BLaER1 treated with 17β-estradiol and CSF1 and Interleukin-3, amounts not matched to agents 10 nM and 100 nM (cell line): ENCODE measurements at regions not wholly inside any gene's neighbourhood (a gene's known extent, or its start where the extent isn't known, plus 50 kb on each side); places are given as distances from the start of the nearest gene placed in this dataset.
A peak's percentile ranks its signal among the peaks of the same experiment; 100 is the strongest.
"Not testable (repeated sequence)": the region's sequence is repeated elsewhere in the genome, so short reads cannot be mapped to it uniquely, and the experiment has no call there.

ENCODE experiments used
- H3K27ac ChIP-seq, 11 experiments: shearing (Covaris generic); formaldehyde crosslinking; 2 replicates each; pipeline ENCODE4 v1.8.1; 2022
- H3K27me3 ChIP-seq, 11 experiments: shearing (Covaris generic); formaldehyde crosslinking; 2 replicates each; pipeline ENCODE4 v1.8.1; 2022
- H3K36me3 ChIP-seq, 11 experiments: shearing (Covaris generic); formaldehyde crosslinking; 2 replicates each; pipeline ENCODE4 v1.8.1; 2022
- H3K4me1 ChIP-seq, 10 experiments: shearing (Covaris generic); formaldehyde crosslinking; 2 replicates each; pipeline ENCODE4 v1.8.1; 2022
- H3K4me2 ChIP-seq, 11 experiments: shearing (Covaris generic); formaldehyde crosslinking; 2 replicates each; pipeline ENCODE4 v1.8.1; 2022
- H3K4me3 ChIP-seq, 10 experiments: shearing (Covaris generic); formaldehyde crosslinking; 2 replicates each; pipeline ENCODE4 v1.8.1; 2022
- H3K9ac ChIP-seq, 11 experiments: shearing (Covaris generic); formaldehyde crosslinking; 2 replicates each; pipeline ENCODE4 v1.8.1; 2022
- H3K9me3 ChIP-seq, 11 experiments: shearing (Covaris generic); formaldehyde crosslinking; replicated peaks in 1 of 11; 2 replicates each; pipeline ENCODE4 v1.8.1; 2022
- H4K20me1 ChIP-seq, 11 experiments: shearing (Covaris generic); formaldehyde crosslinking; 2 replicates each; pipeline ENCODE4 v1.8.1; 2022
- Cebpa-rat ChIP-seq, 11 experiments: shearing (Covaris generic); IDR thresholded peaks; 2 replicates each; pipeline ENCODE4 v1.8.1; 2022

DNA sequence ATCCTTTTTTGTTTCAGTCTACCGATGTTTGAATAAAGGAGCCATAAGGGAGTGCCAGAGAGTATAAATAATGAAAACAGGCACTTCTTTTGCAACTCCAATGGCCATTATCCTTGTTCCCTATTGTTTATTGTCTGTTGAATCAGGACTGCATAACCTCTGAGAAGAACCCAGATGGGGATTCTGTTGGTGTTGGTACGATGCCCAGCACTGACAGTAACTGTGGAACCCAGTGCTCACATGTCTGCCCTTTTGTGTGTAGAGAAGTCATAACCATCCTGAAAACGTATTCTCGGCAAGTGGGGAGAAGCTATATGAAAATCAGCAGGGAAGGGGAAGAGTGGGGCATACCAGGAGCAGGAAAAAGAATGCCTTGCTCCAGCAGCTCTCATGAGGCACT is 195.1 kb upstream of the EDNRA start:
- TF ChIP-seq Cebpa-rat (IDR thresholded peaks at IDR 0.05) = no peak

GRCh38 chr4:147286846-147287587 is 193.9 kb upstream of the EDNRA start:
- H3K4me2 ChIP-seq = peak overlapping the region in 4 of 11 experiments; percentile 20 to 55 (median 38); a peak in 7 of 22 replicates
- H3K27me3 ChIP-seq = no peaks in the 10 kb centered on the region
- no peaks in the 10 kb centered on the region for H3K9me3 ChIP-seq
- no peaks in the 10 kb centered on the region for H3K36me3 ChIP-seq
- TF ChIP-seq Cebpa-rat (IDR thresholded peaks at IDR 0.05) = no peak
- no peaks in the 10 kb centered on the region for H4K20me1 ChIP-seq
- H3K4me3 ChIP-seq = no peak overlapping the region
- H3K4me1 ChIP-seq = peaks cover 0 to 27% (median 0%) of the 10 kb centered on the region in 10 experiments; a peak in 6 of 20 replicates
- peak overlapping the region in 1 of 11 experiments; percentile 67; a peak in 2 of 22 replicates for H3K27ac ChIP-seq
- no peak overlapping the region for H3K9ac ChIP-seq

More for the DNA sequence above, 195.1 kb upstream of the EDNRA start:
- H3K9me3 ChIP-seq = no peaks in the 10 kb centered on the region; a peak in 1 of 22 replicates
- no peaks in the 10 kb centered on the region for H3K27me3 ChIP-seq
- no peak overlapping the region for H3K27ac ChIP-seq
- no peak overlapping the region for H3K4me2 ChIP-seq
- no peaks in the 10 kb centered on the region for H4K20me1 ChIP-seq
- H3K4me1 ChIP-seq = peaks cover 0 to 27% (median 0%) of the 10 kb centered on the region in 10 experiments; a peak in 6 of 20 replicates
- no peak overlapping the region for H3K4me3 ChIP-seq
- no peaks in the 10 kb centered on the region for H3K36me3 ChIP-seq
- no peak overlapping the region for H3K9ac ChIP-seq

DNA sequence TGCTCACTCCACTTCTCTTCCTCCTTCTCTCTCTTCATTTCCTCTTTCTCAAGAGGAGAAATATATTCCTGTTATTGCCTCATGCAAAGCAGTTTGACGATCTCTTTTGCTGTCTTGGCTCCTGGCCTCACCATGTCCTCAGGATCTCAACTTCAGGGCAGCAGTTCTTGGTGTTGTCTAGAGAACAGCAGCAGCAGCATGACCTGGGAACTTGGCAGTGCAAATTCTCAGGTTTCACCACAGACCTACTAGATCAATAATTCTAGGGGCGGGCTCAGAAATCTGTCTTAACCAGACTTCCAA is 193.4 kb upstream of the EDNRA start:
- TF ChIP-seq Cebpa-rat (IDR thresholded peaks at IDR 0.05) = no peak
- no peak overlapping the region for H3K4me3 ChIP-seq
- no peaks in the 10 kb centered on the region for H4K20me1 ChIP-seq
- H3K9ac ChIP-seq = no peak overlapping the region
- no peaks in the 10 kb centered on the region for H3K36me3 ChIP-seq
- H3K27me3 ChIP-seq = no peaks in the 10 kb centered on the region
- H3K9me3 ChIP-seq = no peaks in the 10 kb centered on the region
- peak overlapping the region in 4 of 11 experiments; percentile 20 to 55 (median 38); a peak in 7 of 22 replicates for H3K4me2 ChIP-seq
- H3K27ac ChIP-seq = peak overlapping the region in 2 of 11 experiments; percentile 45 to 67; a peak in 4 of 22 replicates
- H3K4me1 ChIP-seq = peaks cover 0 to 32% (median 0%) of the 10 kb centered on the region in 10 experiments; a peak in 6 of 20 replicates

GRCh38 chr4:147288512-147288911 is 192.4 kb upstream of the EDNRA start:
- H3K4me1 ChIP-seq = peaks cover 0 to 41% (median 0%) of the 10 kb centered on the region in 10 experiments; a peak in 6 of 20 replicates
- no peak for TF ChIP-seq Cebpa-rat (IDR thresholded peaks at IDR 0.05)

DNA sequence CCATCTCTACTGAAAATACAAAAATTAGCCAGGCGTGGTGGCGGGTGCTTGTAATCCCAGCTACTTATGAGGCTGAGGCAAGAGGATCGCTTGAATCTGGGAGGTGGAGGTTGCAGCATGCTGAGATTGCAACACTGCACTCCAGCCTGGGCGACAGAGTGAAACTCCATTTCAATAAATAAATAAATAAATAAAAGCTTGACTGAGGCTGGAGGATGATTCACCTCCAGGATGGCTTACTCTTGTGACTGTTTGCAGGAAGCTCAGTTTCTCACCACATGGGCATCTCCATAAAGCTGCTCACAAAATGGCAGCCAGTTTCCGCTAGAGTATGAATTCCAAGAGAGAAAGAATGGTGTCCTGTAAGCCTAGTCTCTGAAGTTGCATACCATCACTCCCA is 191.7 kb upstream of the EDNRA start:
- Histone ChIP-seq H3K9me3 (no peaks in the 10 kb centered on the region), H3K9ac (no peak overlapping the region), H3K4me2 (no peak overlapping the region), H3K4me3 (no peak overlapping the region), H4K20me1 (no peaks in the 10 kb centered on the region), H3K27me3 (no peaks in the 10 kb centered on the region), H3K4me1 (peaks cover 0 to 41% (median 0%) of the 10 kb centered on the region in 10 experiments; a peak in 6 of 20 replicates), H3K36me3 (no peaks in the 10 kb centered on the region), H3K27ac (no peak overlapping the region)
- no peak for TF ChIP-seq Cebpa-rat (IDR thresholded peaks at IDR 0.05)

More at GRCh38 chr4:147288512-147288911, 192.4 kb upstream of the EDNRA start:
- Histone ChIP-seq H4K20me1 (no peaks in the 10 kb centered on the region), H3K4me3 (no peak overlapping the region), H3K4me2 (peak overlapping the region in 2 of 11 experiments; percentile 41 to 55; a peak in 2 of 22 replicates), H3K9me3 (no peaks in the 10 kb centered on the region), H3K27me3 (no peaks in the 10 kb centered on the region), H3K9ac (no peak overlapping the region), H3K36me3 (no peaks in the 10 kb centered on the region), H3K27ac (no peak overlapping the region)

DNA sequence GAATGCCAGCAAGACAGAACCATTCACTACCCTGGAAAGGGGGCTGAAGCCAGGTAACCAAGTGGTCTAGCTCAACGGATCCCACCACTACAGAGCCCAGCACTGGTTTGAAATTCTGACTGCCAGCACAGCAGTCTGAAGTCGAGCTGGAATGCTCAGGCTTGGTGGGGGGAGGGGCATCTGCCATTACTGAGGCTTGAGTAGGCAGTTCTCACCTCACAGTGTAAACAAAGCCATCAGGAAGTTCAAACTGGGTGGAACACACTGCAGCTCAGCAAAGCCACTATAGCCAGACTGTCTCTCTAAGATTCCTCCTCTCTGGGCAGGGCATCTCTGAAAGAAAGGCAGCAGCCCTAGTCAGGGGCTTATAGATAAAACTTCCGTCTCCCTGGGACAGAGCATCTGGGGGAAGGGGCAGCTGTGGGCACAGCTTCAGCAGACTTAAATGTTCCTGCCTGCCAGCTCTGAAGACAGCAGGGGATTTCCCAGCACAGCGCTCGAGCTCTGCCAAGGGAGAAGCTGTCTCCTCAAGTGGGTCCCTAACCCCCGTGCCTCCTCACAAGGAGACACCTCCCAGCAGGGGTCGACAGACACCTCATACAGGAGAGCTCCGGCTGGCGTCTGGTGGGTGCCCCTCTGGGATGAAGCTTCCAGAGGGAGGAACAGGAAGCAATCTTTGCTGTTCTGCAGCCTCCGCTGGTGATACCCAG is 188.1 kb upstream of the EDNRA start:
- Histone ChIP-seq H3K9me3 (peaks cover 0 to 12% (median 0%) of the 10 kb centered on the region in 11 experiments; a peak in 4 of 22 replicates), H3K4me2 (peak overlapping the region in 2 of 11 experiments; percentile 27 to 63; a peak in 4 of 22 replicates), H3K27ac (peak overlapping the region in 2 of 11 experiments; percentile 17 to 40; a peak in 2 of 22 replicates), H3K9ac (peak overlapping the region in 1 of 11 experiments; percentile 41; a peak in 2 of 22 replicates), H3K4me1 (peaks cover 0 to 30% (median 0%) of the 10 kb centered on the region in 10 experiments; a peak in 5 of 20 replicates)
- not testable (repeated sequence) for H3K27me3 ChIP-seq, H3K4me3 ChIP-seq, H4K20me1 ChIP-seq, H3K36me3 ChIP-seq

DNA sequence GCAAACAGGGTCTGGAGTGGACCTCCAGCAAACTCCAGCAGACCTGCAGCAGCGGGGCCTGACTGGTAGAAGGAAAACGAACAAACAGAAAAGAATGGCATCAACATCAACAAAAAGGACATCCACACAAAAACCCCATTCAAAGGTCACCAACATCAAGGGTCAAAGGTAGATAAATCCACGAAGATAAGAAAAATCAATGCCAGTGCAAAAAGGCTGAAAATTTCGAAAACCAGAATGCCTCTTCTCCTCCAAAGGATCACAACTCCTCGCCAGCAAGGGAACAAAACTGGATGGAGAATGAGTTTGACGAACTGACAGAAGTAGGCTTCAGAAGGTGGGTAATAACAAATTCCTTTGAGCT is 187.6 kb upstream of the EDNRA start:
- H3K4me1 ChIP-seq = peaks cover 0 to 24% (median 0%) of the 10 kb centered on the region in 10 experiments; a peak in 4 of 20 replicates
- not testable (repeated sequence) for H3K9ac ChIP-seq, H4K20me1 ChIP-seq, H3K4me3 ChIP-seq, H3K27me3 ChIP-seq, H3K36me3 ChIP-seq, H3K27ac ChIP-seq
- H3K9me3 ChIP-seq = peaks cover 0 to 13% (median 0%) of the 10 kb centered on the region in 11 experiments; a peak in 4 of 22 replicates
- H3K4me2 ChIP-seq = peak overlapping the region in 2 of 11 experiments; percentile 27 to 63; a peak in 3 of 22 replicates

GRCh38 chr4:147299205-147299604 is 181.7 kb upstream of the EDNRA start:
- no peak overlapping the region for H3K27ac ChIP-seq
- no peak for TF ChIP-seq Cebpa-rat (IDR thresholded peaks at IDR 0.05)
- H3K4me2 ChIP-seq = no peak overlapping the region
- no peaks in the 10 kb centered on the region for H4K20me1 ChIP-seq
- no peaks in the 10 kb centered on the region for H3K36me3 ChIP-seq
- no peaks in the 10 kb centered on the region for H3K4me1 ChIP-seq
- no peaks in the 10 kb centered on the region for H3K27me3 ChIP-seq
- peaks cover 0 to 13% (median 0%) of the 10 kb centered on the region in 11 experiments; a peak in 4 of 22 replicates for H3K9me3 ChIP-seq
- no peak overlapping the region for H3K4me3 ChIP-seq
- no peak overlapping the region for H3K9ac ChIP-seq

GRCh38 chr4:147303174-147303872 is 177.6 kb upstream of the EDNRA start:
- Histone ChIP-seq H3K27me3 (no peaks in the 10 kb centered on the region), H3K9me3 (no peaks in the 10 kb centered on the region), H3K4me2 (no peak overlapping the region), H3K9ac (no peak overlapping the region), H3K4me3 (no peak overlapping the region), H3K4me1 (no peaks in the 10 kb centered on the region), H4K20me1 (no peaks in the 10 kb centered on the region), H3K27ac (no peak overlapping the region), H3K36me3 (no peaks in the 10 kb centered on the region)
- no peak for TF ChIP-seq Cebpa-rat (IDR thresholded peaks at IDR 0.05)
